Thyroid gland (tissue), 4 donors: ENCODE measurements at regions not wholly inside any gene's neighbourhood (a gene's known extent, or its start where the extent isn't known, plus 50 kb on each side); places are given as distances from the start of the nearest gene placed in this dataset.

Experiments used
- DNase-seq, 2 donors: peaks; one replicate each; pipeline ENCODE4 v3.0.0-alpha.2; 2019
- H3K27ac ChIP-seq, 3 donors: fragments of 200-600 bp; sonication (generic); 1 replicate in 2 of 3; 2 replicates in 1 of 3; pipeline ENCODE4 v1.5.1; 2016 to 2019; ENCODE audit warnings: mild to moderate bottlenecking in 1 of 3, moderate library complexity in 1 of 3
- H3K27me3 ChIP-seq: fragments of 200-600 bp; sonication (generic); one replicate; pipeline ENCODE4 v1.5.1; 2019
- H3K36me3 ChIP-seq, 2 donors: fragments of 200-600 bp; sonication (generic); one replicate each; pipeline ENCODE4 v1.5.1; 2016 to 2019
- H3K4me1 ChIP-seq, 2 donors: fragments of 200-600 bp; sonication (generic); one replicate each; pipeline ENCODE4 v1.5.1; 2017 to 2019
- H3K4me3 ChIP-seq, 3 donors: fragments of 200-600 bp; sonication (generic); replicated peaks in 1 of 3; 1 replicate in 2 of 3; 2 replicates in 1 of 3; pipeline ENCODE4 v1.5.1; 2016; ENCODE audit warnings: mild to moderate bottlenecking in 1 of 3
- H3K9me3 ChIP-seq: fragments of 200-600 bp; sonication (generic); one replicate; pipeline ENCODE4 v1.5.1; 2017
- POLR2A ChIP-seq, 2 donors: fragments of 450-650 bp; IDR thresholded peaks; one replicate each; pipeline ENCODE4 v1.6.1; 2017; ENCODE audit warnings: antibody characterized with exemption in 2 of 2, mild to moderate bottlenecking in 2 of 2, moderate library complexity in 1 of 2
- WGBS, 2 donors: methylation state at CpG; one replicate each; pipeline ENCODE4 v1.1.5; 2017; 5-methylcytosine and 5-hydroxymethylcytosine counted together
- intact Hi-C: fragments of 100-400 bp; cut with DNase I; formaldehyde crosslinking; loops from one replicate; pipeline ENCODE4 v1.15.1; 2023
- TF ChIP-seq, protein P1 (sequence below), 6 experiments: fragments of 200-600 bp in 3 of 6; fragments of 450-650 bp in 3 of 6; sonication (generic) in 3 of 6; IDR thresholded peaks; one replicate each; pipeline ENCODE4 v1.5.1; 2016 to 2019; ENCODE audit warnings: antibody characterized with exemption in 6 of 6, mild to moderate bottlenecking in 2 of 6, inconsistent platforms in 1 of 6, moderate library complexity in 1 of 6

DNA sequence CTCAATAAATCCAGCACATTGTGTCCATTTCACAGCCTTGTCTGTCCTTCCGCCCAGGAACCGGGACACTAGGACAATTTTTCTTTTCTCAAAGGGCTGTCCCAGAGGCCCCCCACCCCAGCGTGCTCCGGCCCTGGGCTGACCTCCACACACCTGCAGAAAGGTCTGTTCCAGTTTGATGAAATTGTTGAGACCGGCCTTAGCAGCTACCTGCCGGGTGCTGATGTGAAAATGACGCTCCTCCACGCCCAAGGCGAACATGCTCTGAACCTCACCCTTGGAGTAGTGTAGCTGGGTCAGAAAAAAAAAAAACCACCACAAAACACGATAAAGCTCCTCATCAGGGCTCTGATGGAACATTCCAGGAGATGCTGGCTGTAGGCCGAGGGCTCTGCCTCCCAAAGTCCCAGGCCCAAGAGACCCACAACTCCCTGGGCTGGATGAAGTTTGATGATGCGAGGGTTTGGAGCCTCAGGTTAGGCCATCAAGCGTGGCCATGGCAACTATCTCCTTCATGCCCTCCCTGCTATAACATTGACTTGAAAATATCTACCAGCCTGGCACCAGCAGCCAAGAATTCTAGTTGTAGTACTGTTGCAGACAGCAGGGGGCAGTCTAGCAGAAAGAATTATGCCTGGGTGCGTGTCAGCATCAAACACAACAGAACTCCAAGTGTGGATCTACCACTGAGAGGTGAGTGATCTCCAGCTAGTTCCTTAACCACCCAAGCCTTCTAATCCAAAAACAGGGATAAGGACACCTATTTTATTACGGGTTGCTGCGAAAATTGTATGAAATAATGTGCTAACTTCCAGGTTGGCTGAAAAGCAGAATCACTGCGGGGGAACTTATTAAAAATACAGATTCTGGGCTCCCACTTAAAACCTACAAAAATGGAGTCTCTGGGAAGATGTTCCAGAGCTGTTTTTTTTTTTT, 62.1 kb downstream of the RMI2 start:
- intact Hi-C loops, result loop anchor here (5.0 to 10.0 kb wide), 2 partner anchors 127 to 235 kb away; no protein-coding TSS in a partner anchor
- peak; percentile 64 to 75 for DNase-seq

DNA sequence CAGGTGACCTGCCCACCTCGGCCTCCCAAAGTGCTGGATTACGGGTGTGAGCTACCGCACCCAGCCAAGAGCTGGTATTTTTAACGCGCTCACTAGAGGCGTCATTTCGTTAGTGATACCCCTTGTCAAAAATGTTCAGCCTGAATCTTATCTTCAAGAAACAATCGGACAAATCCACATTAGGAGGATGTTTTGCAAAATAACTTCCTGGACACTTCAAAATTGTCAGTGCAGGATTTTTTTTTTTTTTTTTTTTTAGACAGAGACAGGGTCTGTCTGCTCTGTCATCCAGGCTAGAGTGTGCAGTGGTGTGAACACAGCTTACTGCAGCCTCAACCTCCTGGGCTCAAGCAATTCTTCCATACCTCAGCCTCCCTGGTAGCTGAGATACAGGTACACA, 63.0 kb downstream of the RMI2 start:
- 82 to 88% methylated on average over 8 of the region's 8 CpGs for WGBS, 2 donors
- H3K36me3 ChIP-seq, result no peaks in the 10 kb centered on the region
- TF ChIP-seq POLR2A (IDR thresholded peaks at IDR 0.05), result no peak
- TF ChIP-seq, protein P1, sequence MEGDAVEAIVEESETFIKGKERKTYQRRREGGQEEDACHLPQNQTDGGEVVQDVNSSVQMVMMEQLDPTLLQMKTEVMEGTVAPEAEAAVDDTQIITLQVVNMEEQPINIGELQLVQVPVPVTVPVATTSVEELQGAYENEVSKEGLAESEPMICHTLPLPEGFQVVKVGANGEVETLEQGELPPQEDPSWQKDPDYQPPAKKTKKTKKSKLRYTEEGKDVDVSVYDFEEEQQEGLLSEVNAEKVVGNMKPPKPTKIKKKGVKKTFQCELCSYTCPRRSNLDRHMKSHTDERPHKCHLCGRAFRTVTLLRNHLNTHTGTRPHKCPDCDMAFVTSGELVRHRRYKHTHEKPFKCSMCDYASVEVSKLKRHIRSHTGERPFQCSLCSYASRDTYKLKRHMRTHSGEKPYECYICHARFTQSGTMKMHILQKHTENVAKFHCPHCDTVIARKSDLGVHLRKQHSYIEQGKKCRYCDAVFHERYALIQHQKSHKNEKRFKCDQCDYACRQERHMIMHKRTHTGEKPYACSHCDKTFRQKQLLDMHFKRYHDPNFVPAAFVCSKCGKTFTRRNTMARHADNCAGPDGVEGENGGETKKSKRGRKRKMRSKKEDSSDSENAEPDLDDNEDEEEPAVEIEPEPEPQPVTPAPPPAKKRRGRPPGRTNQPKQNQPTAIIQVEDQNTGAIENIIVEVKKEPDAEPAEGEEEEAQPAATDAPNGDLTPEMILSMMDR (IDR thresholded peaks at IDR 0.05), result no peak
- no peak for DNase-seq
- intact Hi-C loops, result loop anchor here (5.0 to 10.0 kb wide), 2 partner anchors 127 to 234 kb away; no protein-coding TSS in a partner anchor
- no peak overlapping the region for H3K27ac ChIP-seq
- no peaks in the 10 kb centered on the region for H3K9me3 ChIP-seq
- H3K4me3 ChIP-seq, result no peak overlapping the region
- H3K27me3 ChIP-seq, result no peaks in the 10 kb centered on the region
- peaks cover 0 to 5% of the 10 kb centered on the region in 2 donors for H3K4me1 ChIP-seq

More for the DNA sequence above, 62.1 kb downstream of the RMI2 start:
- H3K4me3 ChIP-seq, result no peak overlapping the region
- no peaks in the 10 kb centered on the region for H3K36me3 ChIP-seq
- TF ChIP-seq, protein P1 (IDR thresholded peaks at IDR 0.05), result peak; percentile 37 to 86 (median 68)
- no peak for TF ChIP-seq POLR2A (IDR thresholded peaks at IDR 0.05)
- no peaks in the 10 kb centered on the region for H3K27me3 ChIP-seq
- no peaks in the 10 kb centered on the region for H3K9me3 ChIP-seq
- WGBS, 2 donors, result 81 to 82% methylated on average over 17 of the region's 17 CpGs
- H3K27ac ChIP-seq, result no peak overlapping the region
- H3K4me1 ChIP-seq, result peaks cover 0 to 5% of the 10 kb centered on the region in 2 donors

DNA sequence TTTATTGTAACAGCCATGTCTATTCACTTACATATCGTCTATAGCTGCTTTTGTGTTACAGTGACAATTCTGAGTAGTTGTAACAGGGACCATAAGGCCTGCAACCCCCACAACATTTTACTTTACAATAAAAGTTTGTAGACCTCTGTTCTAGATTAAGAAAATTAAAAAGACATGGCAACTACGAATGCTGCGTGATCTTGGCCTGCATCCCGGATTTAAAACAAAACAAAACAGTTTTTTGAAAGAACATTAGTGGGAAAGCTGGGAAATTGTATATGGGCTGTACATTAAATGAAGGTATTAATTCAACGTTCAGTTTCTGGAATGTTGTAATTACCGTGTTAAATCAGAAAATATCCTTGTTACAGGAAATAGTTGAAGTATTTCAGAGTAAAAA, 64.1 kb downstream of the RMI2 start:
- Histone ChIP-seq H3K4me3 (no peak overlapping the region), H3K9me3 (no peaks in the 10 kb centered on the region), H3K36me3 (no peaks in the 10 kb centered on the region), H3K4me1 (peaks cover 0 to 5% of the 10 kb centered on the region in 2 donors), H3K27me3 (no peaks in the 10 kb centered on the region), H3K27ac (no peak overlapping the region)
- 45 to 47% methylated on average over 6 of the region's 6 CpGs for WGBS, 2 donors
- DNase-seq, result no peak
- intact Hi-C loops, result loop anchor here (5.0 to 10.0 kb wide), 2 partner anchors 125 to 233 kb away; no protein-coding TSS in a partner anchor
- TF ChIP-seq POLR2A (IDR thresholded peaks at IDR 0.05), result no peak
- TF ChIP-seq, protein P1 (IDR thresholded peaks at IDR 0.05), result no peak

DNA sequence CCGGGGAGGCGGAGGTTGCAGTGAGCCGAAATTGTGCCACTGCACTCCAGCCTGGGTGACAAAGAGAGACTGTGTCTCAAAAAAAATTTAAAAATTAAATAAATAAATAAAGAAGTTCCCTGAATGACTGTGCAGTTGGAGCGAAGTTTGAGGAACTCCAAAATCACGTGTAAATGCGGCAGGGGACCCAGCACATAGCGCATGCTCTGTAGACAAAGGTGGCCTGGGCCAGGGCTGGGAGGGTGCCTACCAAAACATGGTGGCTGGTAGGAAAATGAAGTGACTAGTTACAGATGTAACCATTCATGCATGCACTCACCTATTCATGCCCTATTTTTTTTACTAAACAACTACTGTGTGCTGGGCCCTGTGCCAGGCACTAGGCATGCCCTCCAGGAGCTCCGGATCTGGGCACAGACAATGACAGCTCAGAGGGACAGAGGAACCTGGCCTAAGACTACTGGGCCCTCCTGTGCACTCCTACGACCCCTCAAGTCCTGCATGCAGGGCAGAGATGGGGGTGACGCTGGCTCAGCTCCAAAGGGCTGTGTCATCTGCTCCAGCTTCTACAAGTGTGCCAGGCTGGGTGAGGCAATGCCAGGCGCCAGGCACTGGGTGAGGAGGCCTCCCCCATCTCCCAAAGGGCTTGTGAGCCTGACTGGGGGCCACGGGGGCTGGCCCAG, 65.3 kb downstream of the RMI2 start:
- H3K9me3 ChIP-seq, result no peaks in the 10 kb centered on the region
- no peaks in the 10 kb centered on the region for H3K36me3 ChIP-seq
- no peaks in the 10 kb centered on the region for H3K27me3 ChIP-seq
- no peak overlapping the region for H3K27ac ChIP-seq
- H3K4me3 ChIP-seq, result no peak overlapping the region
- 87 to 94% methylated on average over 7 to 12 of the region's 12 CpGs for WGBS, 2 donors
- no peak for TF ChIP-seq POLR2A (IDR thresholded peaks at IDR 0.05)
- TF ChIP-seq, protein P1 (IDR thresholded peaks at IDR 0.05), result no peak
- peak in 1 of 2 donors; percentile 41 for DNase-seq
- peaks cover 0 to 5% of the 10 kb centered on the region in 2 donors for H3K4me1 ChIP-seq
- intact Hi-C loops, result no loop called here
